ENCODE measurements at regions not wholly inside any gene's neighbourhood (a gene's known extent, or its start where the extent isn't known, plus 50 kb on each side); places are given as distances from the start of the nearest gene placed in this dataset.

- no peak for TF ChIP-seq CTCF (IDR thresholded peaks at IDR 0.05; ENCODE audit: low read depth, low read length)
- Histone ChIP-seq H3K36me3 (no peaks in the 10 kb centered on the region), H3K4me1 (ENCODE audit: low read depth) (no peaks in the 10 kb centered on the region), H3K9me3 (ENCODE audit: low read depth) (no peaks in the 10 kb centered on the region), H3K27ac (no peak overlapping the region), H3K4me3 (no peak overlapping the region), H3K27me3 (no peaks in the 10 kb centered on the region)
- no peak for DNase-seq (ENCODE audit: low read depth in 1 of 2, low spot score in 1 of 2)
These were observed 269.6 kb upstream of the CFAP20DC start for GRCh38 chr3:59319442-59319841.

- Histone ChIP-seq H3K27me3 (no peaks in the 10 kb centered on the region), H3K9me3 (ENCODE audit: low read depth) (no peaks in the 10 kb centered on the region), H3K36me3 (no peaks in the 10 kb centered on the region), H3K4me3 (no peak overlapping the region), H3K27ac (no peak overlapping the region), H3K4me1 (ENCODE audit: low read depth) (no peaks in the 10 kb centered on the region)
- no peak for DNase-seq (ENCODE audit: low read depth in 1 of 2, low spot score in 1 of 2)
- no peak for TF ChIP-seq CTCF (IDR thresholded peaks at IDR 0.05; ENCODE audit: low read depth, low read length)
These were observed 269.1 kb upstream of the CFAP20DC start for GRCh38 chr3:59318881-59319280.

GRCh38 chr3:59317386-59317785 lies 267.6 kb upstream of the CFAP20DC start:
- no peak overlapping the region for H3K4me3 ChIP-seq

GRCh38 chr3:59316688-59317275 lies 267.0 kb upstream of the CFAP20DC start:
- Histone ChIP-seq H3K4me1 (ENCODE audit: low read depth) (no peaks in the 10 kb centered on the region), H3K27ac (no peak overlapping the region), H3K4me3 (no peak overlapping the region), H3K9me3 (ENCODE audit: low read depth) (no peaks in the 10 kb centered on the region), H3K36me3 (no peaks in the 10 kb centered on the region), H3K27me3 (no peaks in the 10 kb centered on the region)
- TF ChIP-seq CTCF (IDR thresholded peaks at IDR 0.05; ENCODE audit: low read depth, low read length), result no peak
- no peak for DNase-seq (ENCODE audit: low read depth in 1 of 2, low spot score in 1 of 2)

More at GRCh38 chr3:59317386-59317785, 267.6 kb upstream of the CFAP20DC start:
- DNase-seq (ENCODE audit: low read depth in 1 of 2, low spot score in 1 of 2), result no peak
- H3K4me1 ChIP-seq (ENCODE audit: low read depth), result no peaks in the 10 kb centered on the region
- H3K27ac ChIP-seq, result no peak overlapping the region
- TF ChIP-seq CTCF (IDR thresholded peaks at IDR 0.05; ENCODE audit: low read depth, low read length), result no peak
- no peaks in the 10 kb centered on the region for H3K27me3 ChIP-seq
- H3K9me3 ChIP-seq (ENCODE audit: low read depth), result no peaks in the 10 kb centered on the region
- no peaks in the 10 kb centered on the region for H3K36me3 ChIP-seq

- Histone ChIP-seq H3K4me3 (no peak overlapping the region), H3K36me3 (no peaks in the 10 kb centered on the region), H3K9me3 (ENCODE audit: low read depth) (no peaks in the 10 kb centered on the region), H3K27ac (no peak overlapping the region), H3K27me3 (no peaks in the 10 kb centered on the region), H3K4me1 (ENCODE audit: low read depth) (no peaks in the 10 kb centered on the region)
- peak; percentile 63 for DNase-seq (ENCODE audit: low read depth in 1 of 2, low spot score in 1 of 2)
- peak; percentile 62 for TF ChIP-seq CTCF (IDR thresholded peaks at IDR 0.05; ENCODE audit: low read depth, low read length)
These were observed 263.5 kb upstream of the CFAP20DC start for GRCh38 chr3:59313365-59313764.

Data from cardiac muscle cell (in vitro differentiated cells and primary cell).